NCI-H748 (cell line): ENCODE measurements at regions not wholly inside any gene's neighbourhood (a gene's known extent, or its start where the extent isn't known, plus 50 kb on each side); places are given as distances from the start of the nearest gene placed in this dataset.
"Not testable (repeated sequence)": the region's sequence is repeated elsewhere in the genome, so short reads cannot be mapped to it uniquely, and the experiment has no call there.

Experiments
- DNase-seq: peaks from one replicate; lab custom pipeline; 2025; ENCODE audit not compliant: unreplicated experiment; lab: John Stamatoyannopoulos, UW

- not testable (repeated sequence) for DNase-seq
These were observed 70.9 kb downstream of the NPIPA5 start for GRCh38 chr16:15307184-15307583.

GRCh38 chr16:15305889-15306288 is 72.2 kb downstream of the NPIPA5 start:
- DNase-seq, result not testable (repeated sequence)

- not testable (repeated sequence) for DNase-seq
These were observed 74.3 kb downstream of the NPIPA5 start for GRCh38 chr16:15303667-15304324.

- DNase-seq, result not testable (repeated sequence)
These were observed 81.0 kb downstream of the NPIPA5 start for GRCh38 chr16:15297104-15297503.

GRCh38 chr16:15274796-15275195 is 103.3 kb downstream of the NPIPA5 start:
- not testable (repeated sequence) for DNase-seq

- DNase-seq, result not testable (repeated sequence)
These were observed 104.1 kb downstream of the NPIPA5 start for GRCh38 chr16:15273964-15274363.

- not testable (repeated sequence) for DNase-seq
These were observed 111.2 kb downstream of the NPIPA5 start for GRCh38 chr16:15266941-15267340.

- DNase-seq, result not testable (repeated sequence)
These were observed 115.9 kb downstream of the NPIPA5 start for GRCh38 chr16:15262212-15262611.

- not testable (repeated sequence) for DNase-seq
These were observed 130.1 kb downstream of the NPIPA5 start for GRCh38 chr16:15247971-15248370.

GRCh38 chr16:15236674-15237323 is 141.3 kb downstream of the NPIPA5 start:
- DNase-seq, result not testable (repeated sequence)

- DNase-seq, result not testable (repeated sequence)
These were observed 141.1 kb upstream of the RRN3 start for GRCh38 chr16:15235140-15235539.

GRCh38 chr16:15234702-15235101 is 140.6 kb upstream of the RRN3 start:
- DNase-seq, result not testable (repeated sequence)

- DNase-seq, result not testable (repeated sequence)
These were observed 136.4 kb upstream of the RRN3 start for GRCh38 chr16:15230432-15230831.

- DNase-seq, result not testable (repeated sequence)
These were observed 135.6 kb upstream of the RRN3 start for GRCh38 chr16:15229661-15230060.

GRCh38 chr16:15224651-15225050 is 130.6 kb upstream of the RRN3 start:
- not testable (repeated sequence) for DNase-seq

GRCh38 chr16:15223398-15223797 is 129.3 kb upstream of the RRN3 start:
- DNase-seq, result not testable (repeated sequence)

- peak; percentile 4 for DNase-seq
These were observed 125.9 kb upstream of the RRN3 start for GRCh38 chr16:15219679-15220615.

GRCh38 chr16:15218856-15219500 is 124.9 kb upstream of the RRN3 start:
- not testable (repeated sequence) for DNase-seq

- not testable (repeated sequence) for DNase-seq
These were observed 113.3 kb upstream of the RRN3 start for GRCh38 chr16:15207202-15207981.

- DNase-seq, result not testable (repeated sequence)
These were observed 112.4 kb upstream of the RRN3 start for GRCh38 chr16:15206439-15206838.
